HG02763 (cell line): ENCODE measurements at regions not wholly inside any gene's neighbourhood (a gene's known extent, or its start where the extent isn't known, plus 50 kb on each side); places are given as distances from the start of the nearest gene placed in this dataset.

Source experiments
- ATAC-seq: cut with Tn5 transposase; IDR thresholded peaks from one replicate; pipeline ENCODE4 v1.9.1; 2021; ENCODE audit warnings: mild to moderate bottlenecking, moderate library complexity; ENCODE audit not compliant: unreplicated experiment

DNA sequence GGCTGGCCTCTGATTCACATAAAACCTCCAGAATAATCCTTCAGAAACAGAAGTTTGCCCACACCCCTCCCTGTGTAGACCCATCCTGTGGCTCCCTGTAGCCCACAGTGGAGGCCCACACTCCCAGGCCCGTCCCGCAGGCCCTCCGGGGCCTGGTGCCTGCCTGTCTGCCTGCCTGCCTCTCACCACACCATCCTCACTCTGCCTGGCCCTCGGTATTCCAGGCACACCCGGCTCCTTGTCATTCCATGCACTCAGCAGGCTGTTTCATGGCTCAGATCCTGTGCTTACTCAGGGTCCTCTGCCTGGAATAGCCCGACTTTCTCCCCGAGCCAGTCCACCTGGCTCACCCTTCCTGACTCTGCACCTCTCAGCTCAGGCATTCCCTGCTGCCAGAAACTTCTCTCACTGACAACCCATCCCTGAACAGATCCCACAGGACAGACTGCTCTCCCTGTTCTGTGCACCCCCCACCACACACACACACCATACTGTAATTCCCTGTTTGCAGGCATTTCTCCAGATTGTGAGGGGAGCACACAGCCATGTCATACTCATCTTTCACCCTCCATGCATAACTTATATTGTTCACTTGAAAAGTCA, 498.0 kb upstream of the ZMIZ1 start:
- no peak for ATAC-seq

DNA sequence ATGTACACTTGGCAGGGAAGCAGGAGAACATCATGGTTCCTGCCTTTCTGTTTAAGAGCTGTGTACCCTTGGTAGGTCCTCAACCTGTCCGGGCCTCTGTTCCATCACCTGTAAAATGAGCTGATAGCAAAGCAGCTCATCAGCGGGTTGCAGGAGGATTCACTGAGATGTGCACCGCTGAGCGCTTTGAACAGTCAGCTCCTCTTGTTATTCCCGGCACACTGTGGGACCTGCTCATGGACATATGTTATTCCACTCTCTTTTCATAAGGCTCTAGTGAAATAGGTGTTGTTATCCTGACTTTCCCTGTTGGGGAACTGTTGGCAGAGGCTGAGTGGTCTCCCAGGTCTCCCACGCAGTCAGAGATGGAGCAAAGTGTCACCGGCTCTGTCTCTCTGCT, 497.5 kb upstream of the ZMIZ1 start:
- ATAC-seq = no peak

DNA sequence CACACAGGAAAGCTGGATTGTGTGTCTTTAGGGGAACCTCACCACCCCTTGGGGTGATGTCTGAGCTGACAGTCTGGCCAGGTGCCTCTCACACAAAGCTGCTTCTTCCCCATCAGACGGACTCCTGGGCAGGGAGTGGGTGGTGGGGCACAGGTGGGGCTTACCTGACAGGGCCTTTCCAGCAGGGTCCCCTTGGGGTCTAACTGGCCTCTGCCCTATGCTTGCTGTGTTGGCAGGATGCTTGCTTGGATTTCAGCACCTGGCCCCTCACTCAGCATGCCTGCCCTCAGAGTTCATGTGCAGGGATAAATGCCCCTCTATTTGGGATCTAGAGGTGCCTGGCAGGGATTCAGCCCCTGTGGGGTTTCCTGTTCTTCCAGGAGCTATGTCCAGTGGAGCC, 496.9 kb upstream of the ZMIZ1 start:
- no peak for ATAC-seq

DNA sequence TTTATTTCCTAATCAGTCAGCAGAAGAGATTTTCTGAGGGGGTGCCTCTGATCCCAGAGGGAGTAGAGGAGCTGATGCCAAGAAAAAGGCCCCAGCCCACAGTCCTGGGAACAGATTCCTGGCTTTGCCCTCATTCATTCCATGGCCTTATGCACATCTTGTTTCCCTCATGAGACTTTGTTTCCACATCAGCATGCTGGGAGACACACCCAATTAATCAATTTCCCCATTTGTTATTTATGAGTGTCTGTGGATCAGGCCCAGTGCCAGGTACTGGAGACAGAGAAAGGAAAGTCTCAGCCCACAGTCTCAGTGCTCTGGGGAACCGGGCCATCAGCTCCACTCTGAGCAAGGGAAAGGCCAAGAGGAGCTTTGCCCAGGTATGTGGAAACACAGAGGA, 496.2 kb upstream of the ZMIZ1 start:
- ATAC-seq = no peak

DNA sequence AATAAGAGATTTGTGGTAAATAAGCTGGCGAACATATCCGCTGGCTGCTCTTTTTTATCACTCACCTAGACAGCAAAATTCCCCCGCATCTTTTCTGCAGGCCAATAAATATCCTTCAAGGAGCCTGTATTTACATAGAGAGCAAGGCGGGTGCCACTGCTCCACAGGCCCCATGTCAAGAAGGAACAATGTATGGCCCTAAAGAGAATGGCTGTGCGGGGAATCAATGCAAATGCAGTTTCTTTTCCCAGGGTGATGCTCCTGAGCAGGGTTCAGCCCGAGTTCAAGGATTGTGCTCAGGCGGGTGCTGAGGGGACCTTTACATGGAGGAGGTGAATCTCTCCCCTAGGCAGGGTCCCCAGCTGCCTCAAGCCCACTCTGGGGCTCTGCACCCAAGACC, 494.2 kb upstream of the ZMIZ1 start:
- ATAC-seq = no peak

DNA sequence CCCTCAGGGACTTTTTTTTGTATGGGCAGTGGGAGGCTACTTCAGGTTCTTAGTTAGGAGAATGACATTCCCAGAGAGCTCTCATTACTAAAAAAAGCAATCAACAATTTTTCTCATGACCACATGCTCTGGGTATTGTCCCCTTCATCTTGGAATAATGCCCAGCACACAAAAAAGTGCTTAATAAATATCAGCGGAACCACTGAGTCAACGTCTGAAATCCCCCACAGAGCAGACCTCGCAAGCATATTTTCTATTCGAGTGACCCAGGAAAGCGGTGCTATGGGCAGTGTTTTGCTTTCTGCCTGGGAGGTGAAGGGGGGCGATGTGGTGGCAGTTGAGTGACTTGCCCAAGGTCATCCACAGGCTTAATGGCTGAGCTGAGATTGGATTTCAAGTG, 493.4 kb upstream of the ZMIZ1 start:
- no peak for ATAC-seq

DNA sequence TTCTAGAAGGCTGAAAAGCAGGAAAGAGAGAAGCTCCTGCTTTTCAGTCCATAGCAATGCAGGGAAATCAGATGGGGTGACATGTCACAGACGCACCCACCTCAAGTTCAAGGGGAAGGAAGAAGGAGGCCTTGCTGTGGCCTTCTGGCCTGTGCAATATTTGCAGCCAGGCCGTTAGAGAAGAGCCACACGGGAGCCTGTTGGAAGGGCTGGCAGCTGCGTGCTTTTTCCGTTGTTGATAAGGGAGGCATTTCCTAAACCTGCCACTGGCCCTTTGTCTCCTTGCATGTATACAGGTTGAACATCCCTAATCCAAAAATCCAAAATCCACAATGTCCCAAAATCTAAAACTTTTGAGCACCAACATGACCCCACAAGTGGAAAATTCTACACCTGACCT, 492.5 kb upstream of the ZMIZ1 start:
- ATAC-seq = no peak

DNA sequence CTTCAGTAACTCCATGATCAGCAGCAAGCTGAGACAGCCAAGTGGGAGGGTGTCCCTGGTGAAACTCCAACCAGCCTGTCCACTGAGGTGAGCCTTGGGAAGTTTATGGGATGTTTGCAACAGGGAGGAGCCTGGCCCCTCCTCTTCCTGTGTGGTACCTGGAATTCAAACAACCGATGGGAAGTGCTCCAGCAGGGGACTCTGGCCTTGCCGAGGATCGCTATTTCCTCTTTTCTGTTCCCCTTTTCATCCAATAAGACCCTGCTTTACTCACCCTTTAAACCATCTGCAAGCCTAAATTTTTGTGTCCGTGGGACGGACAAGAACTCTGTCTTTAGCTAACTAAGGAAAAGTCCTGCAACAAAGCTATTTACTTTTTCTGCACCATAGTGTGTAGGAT, 491.1 kb upstream of the ZMIZ1 start:
- no peak for ATAC-seq

DNA sequence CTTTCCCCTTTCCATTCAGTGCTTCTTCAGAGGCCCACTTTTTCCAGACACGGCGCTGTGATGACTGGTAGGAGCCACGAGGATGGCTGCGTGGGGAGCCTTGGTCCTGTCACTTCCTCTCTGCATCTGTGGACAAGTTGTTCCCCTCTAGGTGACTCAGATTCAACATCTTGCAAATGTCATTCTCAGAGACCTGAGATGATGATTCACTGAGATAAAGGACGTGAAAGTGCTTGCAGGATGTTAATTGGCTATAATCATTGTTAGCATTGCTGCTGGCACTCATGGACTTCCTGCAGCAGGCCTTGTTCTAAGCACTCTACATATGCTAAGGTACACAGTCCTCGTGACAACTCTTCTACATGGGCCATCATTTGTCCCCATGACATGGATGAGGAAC, 489.8 kb upstream of the ZMIZ1 start:
- ATAC-seq = no peak

DNA sequence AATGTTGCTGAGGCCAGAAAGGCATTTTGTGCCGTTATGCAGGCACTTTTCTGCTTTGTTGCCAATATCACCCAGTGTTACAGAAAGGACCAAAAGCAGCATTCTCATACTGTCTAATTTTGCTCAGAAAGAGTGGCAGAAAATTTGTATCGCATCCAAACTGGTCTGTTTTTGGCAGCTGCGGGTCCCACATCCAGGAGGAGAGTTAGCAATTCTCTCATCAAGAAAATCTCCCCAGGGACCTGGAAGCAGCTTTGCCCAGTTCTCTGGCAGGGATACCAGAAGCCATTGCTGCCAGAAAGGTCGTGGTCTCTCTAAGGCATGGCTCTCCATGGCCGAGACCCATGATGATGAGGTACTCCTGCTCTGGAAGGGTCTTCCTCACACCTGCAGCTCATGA, 489.2 kb upstream of the ZMIZ1 start:
- no peak for ATAC-seq

DNA sequence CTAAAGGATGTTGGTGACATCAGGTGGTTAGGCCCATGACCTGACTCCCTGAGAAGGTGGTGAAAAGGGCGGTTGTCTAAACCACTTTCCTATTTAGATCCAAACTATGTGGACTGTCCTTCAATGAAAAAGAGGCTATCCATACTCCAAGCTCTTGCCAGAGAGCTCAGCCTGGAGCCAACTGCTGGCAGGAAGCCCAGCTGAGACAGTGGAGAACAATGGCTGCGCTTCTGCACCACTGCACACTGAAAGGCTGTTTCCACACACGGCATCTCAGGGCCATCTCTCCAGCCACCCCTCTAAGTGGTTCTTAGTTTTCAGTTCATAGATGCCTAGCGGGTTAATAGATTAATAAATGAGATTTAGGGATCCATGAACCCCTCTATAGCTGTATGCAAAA, 488.8 kb upstream of the ZMIZ1 start:
- no peak for ATAC-seq

DNA sequence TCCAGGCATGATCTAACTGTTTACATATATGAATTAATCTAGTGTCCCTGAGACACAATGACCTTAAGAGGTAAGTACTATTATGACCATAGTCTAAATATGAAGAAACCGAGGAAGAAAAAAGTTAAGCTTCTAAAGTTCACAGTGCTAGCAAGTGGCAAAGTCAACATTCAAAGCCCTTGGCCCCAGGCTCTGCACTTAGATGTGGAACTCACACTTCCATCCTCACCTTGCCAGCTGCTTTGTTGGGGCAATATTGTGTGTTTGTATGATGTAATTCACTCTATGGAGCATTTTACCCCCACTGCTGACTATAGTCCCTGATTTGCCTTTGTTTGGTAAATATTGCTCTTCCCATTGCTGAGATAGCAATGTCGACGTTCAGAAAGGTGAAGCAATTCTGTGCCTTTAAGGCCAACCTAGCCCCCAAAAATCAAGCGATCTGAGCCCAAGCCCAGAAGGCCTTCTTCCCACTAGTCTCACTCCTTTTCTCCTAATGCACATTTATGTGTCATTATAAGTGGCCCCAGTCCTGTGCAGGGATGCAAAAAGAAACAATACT, 487.6 kb upstream of the ZMIZ1 start:
- no peak for ATAC-seq

DNA sequence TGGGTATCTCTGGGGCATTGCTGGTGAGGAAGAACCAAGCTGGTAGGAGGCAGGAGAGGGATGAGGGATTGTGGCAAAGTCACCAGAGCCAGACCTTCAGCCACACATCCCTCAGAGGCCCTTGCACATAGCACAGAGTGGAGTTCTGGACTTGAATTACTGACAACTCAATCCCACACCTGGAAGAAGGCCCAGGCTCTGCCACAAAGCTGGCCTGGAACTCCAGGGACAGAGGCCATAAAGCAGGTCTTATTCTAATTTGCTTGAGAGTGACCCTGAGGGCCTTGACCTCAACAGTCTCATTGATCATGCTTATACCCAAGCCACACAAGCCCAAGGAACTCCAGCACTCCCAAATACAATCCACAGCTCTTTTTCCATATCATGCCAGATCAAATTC, 486.2 kb upstream of the ZMIZ1 start:
- ATAC-seq = no peak

DNA sequence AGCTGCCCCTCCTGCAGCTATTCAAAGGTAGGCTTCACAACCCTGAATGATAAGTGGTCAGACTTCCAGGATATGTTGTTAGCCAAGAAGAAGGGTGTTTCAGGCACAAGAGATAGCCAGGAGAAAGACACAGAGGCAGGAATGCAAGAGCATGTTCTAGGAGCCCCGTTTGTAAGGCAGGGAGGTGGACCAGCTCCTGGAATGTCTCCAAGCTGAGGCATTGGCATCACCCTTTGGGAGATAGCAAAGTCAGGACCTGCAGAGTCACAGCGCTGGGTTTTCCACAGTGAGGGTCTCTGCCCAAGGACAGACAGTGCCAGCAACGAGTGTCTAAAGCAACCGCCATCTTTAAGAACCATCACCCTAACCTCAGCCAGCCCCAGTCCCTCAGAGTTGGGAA, 484.5 kb upstream of the ZMIZ1 start:
- ATAC-seq = no peak

DNA sequence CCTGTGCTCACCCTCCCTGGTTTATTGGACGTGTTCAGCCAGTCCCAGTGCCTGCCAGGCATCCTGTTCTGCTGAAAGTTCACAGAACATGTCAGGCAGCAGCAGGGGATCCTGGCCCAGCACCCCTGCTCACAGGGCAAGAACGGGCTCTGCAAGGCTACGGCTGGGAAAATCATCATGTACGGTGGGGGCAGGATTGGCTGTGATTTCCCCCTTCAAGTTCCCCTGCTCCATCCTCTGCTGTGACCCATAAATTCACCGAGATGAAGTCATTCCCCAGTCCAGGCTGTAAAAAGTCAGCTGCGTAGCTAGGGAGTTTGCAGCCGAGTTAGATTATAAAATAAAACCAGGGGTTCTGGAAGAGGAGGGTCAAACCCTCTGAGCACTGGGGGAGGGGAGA, 484.1 kb upstream of the ZMIZ1 start:
- ATAC-seq = no peak

DNA sequence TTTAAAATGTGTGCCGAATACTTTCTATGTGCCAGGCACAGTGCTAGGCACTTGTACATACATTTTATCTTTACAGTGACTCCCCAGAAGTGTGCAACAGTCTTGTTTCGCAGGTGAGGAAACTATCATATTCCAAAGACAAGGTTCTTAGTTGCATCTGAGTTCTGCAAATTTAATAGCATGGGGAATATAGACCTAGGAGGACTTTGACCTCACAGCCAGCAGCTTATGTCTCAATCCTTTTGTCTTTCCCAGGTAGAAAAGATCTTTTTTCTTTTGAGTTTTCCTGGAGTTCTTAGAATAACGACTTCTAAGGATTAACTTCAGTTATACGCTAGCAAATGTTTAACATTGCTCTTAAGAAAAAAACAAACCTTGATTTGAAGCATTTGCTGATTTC, 482.8 kb upstream of the ZMIZ1 start:
- no peak for ATAC-seq

DNA sequence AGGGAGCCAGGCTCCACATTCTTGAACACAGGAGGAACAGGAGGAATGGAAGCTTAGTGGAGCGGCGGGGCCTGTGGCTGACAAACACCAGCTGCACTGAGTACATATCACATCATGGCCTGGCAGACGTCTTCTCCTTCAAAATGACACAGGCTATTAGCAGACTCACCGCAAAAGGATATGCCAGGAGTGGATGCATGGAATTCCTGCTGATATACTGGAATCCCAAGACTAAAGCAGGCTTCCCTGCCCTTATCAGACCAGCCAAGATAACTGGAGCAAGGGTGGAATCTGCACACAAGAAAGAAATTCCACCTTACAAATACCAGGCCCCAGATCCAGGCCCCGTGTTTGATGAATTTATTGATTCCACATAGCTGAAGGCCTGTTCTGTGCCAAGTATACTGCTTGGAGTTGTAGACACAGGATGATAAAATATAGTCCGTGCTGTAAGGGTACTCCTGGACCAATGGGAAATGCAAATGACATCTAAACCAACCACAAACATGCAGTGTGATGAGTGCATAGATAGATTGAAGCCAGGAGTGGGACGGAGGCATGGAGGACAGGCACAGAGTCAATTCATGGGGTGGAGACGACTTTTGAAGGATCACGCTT, 480.5 kb upstream of the ZMIZ1 start:
- no peak for ATAC-seq

DNA sequence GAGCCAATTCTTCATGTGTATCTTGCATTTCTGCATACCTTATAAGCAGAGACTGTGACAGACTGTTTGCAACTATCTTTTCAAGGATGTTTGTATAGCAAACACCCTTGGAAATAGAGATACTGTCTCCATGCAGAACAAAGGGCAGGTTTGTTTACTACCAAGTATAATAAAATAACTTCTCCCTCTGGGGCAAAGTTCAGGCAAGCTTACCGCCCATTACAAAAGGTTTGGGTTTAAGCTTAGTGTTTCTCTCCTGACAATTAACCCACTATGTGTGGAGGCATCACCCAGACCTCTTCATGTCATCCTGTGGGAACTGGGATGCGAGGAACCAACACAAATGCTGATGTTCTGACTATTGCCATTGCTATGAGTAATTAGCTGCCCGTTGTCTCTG, 479.1 kb upstream of the ZMIZ1 start:
- ATAC-seq = no peak

DNA sequence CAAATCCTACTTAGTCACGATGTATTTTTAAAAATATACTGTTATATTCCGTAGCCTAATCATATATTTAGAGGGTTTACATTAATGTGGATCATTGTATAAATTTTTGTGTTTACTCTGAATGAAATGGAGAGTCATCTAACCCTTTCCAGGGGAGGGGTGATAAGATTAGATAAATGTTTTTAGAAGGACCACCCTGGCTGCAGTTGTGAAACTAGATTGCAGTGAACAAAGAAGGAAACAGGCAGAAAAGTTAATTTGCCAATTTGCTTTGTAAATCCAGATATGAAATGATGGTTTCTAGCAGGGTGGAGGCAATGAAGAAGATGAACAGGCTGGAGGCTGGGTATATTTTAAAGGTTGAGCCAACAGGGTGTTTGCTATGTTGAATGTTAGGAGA, 477.7 kb upstream of the ZMIZ1 start:
- ATAC-seq = no peak

DNA sequence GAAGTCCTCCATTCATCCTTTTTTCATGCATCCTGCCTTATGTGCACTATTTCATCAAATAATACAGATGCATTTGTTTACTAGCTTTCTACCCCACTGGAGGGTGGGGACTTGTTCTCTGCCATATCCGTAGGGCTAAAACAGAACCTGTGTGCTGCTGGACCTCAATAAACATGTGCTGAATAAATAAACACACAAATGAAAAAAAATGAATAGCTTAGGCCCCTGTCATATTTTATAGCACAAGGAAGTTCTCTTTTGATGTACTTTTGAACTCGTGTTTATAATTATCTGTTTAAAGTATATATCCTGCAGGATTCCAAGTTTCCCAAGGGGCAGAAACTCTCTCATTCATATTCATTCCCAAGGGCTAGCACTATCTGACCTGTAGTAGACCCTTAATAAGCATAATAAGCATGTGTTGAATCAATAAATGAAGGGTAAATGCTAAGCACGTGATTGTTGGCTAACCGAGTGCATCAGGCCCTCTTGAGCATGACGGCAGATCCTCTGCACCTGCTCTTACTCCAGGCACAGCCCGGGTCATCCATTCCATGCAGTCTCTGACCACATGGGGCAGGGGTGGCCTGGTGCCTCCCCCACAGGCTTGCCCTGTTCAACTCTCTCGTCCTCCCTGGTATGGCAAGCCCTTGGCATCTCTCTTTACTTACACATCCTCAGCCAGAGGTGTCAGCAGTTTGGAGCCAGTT, 474.1 kb upstream of the ZMIZ1 start:
- ATAC-seq = no peak

DNA sequence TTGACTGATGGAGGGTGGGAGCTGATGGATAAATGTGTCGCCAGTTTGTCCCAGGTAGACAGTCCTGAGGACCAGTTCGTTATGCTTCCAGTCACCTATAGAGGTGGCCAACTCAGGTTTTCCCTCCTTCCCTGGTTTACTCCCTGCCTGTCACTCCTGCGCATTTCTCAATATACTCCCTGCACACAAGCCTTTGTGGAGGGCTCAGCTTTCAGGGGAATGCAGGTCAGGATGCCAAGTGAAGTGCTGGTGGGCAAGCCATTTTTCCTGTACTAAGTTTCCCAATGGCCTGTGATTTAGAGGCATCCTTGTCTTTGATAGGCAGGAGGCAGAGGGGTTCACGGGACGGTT, 473.5 kb upstream of the ZMIZ1 start:
- no peak for ATAC-seq

DNA sequence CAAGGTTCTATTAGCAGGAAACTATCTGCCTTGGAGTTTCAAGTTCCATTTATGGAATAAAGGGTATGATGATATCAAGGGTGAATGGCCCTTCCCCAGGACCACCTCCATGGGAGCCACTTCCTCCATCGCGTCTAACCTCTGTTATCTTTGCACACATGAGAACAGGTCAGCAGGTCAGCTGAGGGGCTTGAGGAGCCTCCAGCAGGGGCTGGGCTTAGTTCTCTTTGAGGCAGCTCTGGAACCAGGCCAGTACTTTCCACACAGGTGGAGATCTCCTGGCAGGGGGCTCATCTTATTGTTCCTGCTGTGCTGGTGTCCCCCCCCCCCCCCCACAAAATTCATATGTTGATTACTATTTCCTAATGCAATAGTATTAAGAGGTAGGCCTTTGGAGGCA, 472.2 kb upstream of the ZMIZ1 start:
- ATAC-seq = no peak
